Neuronal stem cell (in vitro differentiated cells): ENCODE measurements at regions not wholly inside any gene's neighbourhood (a gene's known extent, or its start where the extent isn't known, plus 50 kb on each side); places are given as distances from the start of the nearest gene placed in this dataset.
A peak's percentile ranks its signal among the peaks of the same experiment; 100 is the strongest.

Experiments used
- DNase-seq: peaks from one replicate; pipeline ENCODE4 v3.0.0-alpha.2; 2013; ENCODE audit warnings: low spot score
- H2AFZ ChIP-seq: one replicate; pipeline ENCODE4 v1.6.1; 2013; ENCODE audit warnings: mild to moderate bottlenecking, low read length, inconsistent platforms
- H2AK5ac ChIP-seq: 2 replicates; pipeline ENCODE4 v1.6.1; 2013; ENCODE audit warnings: low read depth, mild to moderate bottlenecking, inconsistent platforms, low read length, moderate library complexity, mixed read lengths
- H2BK120ac ChIP-seq: 2 replicates; pipeline ENCODE4 v1.6.1; 2013; ENCODE audit warnings: low read depth, mild to moderate bottlenecking, inconsistent platforms, low read length, moderate library complexity, mixed read lengths
- H2BK12ac ChIP-seq: one replicate; pipeline ENCODE4 v1.6.1; 2013; ENCODE audit warnings: low read length, inconsistent platforms
- H2BK15ac ChIP-seq: 2 replicates; pipeline ENCODE4 v1.6.1; 2013; ENCODE audit warnings: mild to moderate bottlenecking, low read length, inconsistent platforms, mixed read lengths
- H2BK5ac ChIP-seq: one replicate; pipeline ENCODE4 v1.6.1; 2013; ENCODE audit warnings: inconsistent platforms, mild to moderate bottlenecking, low read length, moderate library complexity
- H3K14ac ChIP-seq: one replicate; pipeline ENCODE4 v1.6.1; 2013; ENCODE audit warnings: low read length, inconsistent platforms
- H3K18ac ChIP-seq: 2 replicates; pipeline ENCODE4 v1.6.1; 2013; ENCODE audit warnings: low read length, inconsistent platforms
- H3K23ac ChIP-seq: 2 replicates; pipeline ENCODE4 v1.6.1; 2013; ENCODE audit warnings: low read depth, mild to moderate bottlenecking, mixed read lengths, low read length, inconsistent platforms; ENCODE audit not compliant: poor library complexity
- H3K27ac ChIP-seq: replicated peaks from 3 replicates; pipeline ENCODE4 v1.5.1; 2013; ENCODE audit warnings: low read length, inconsistent platforms
- H3K27me3 ChIP-seq, 3 experiments: 2 replicates each; pipeline ENCODE4 v1.6.1; 2013; ENCODE audit warnings: low read length in 3 of 3, mild to moderate bottlenecking in 2 of 3, inconsistent platforms in 1 of 3, low read depth in 1 of 3, mixed read lengths in 1 of 3, moderate library complexity in 1 of 3; ENCODE audit not compliant: control insufficient read depth in 3 of 3, insufficient read depth in 3 of 3
- H3K36me3 ChIP-seq, 2 donors: replicated peaks in 1 of 2; 2 replicates each; pipeline ENCODE4 v1.6.1; 2013; ENCODE audit warnings: low read length in 2 of 2; ENCODE audit not compliant: control insufficient read depth in 2 of 2, insufficient read depth in 2 of 2
- H3K4ac ChIP-seq: 2 replicates; pipeline ENCODE4 v1.6.1; 2013; ENCODE audit warnings: inconsistent platforms, mild to moderate bottlenecking, low read length, moderate library complexity
- H3K4me1 ChIP-seq, 2 donors: 1 replicate in 1 of 2; 2 replicates in 1 of 2; pipeline ENCODE4 v1.6.1; 2013; ENCODE audit warnings: low read length in 2 of 2, low read depth in 1 of 2; ENCODE audit not compliant: control insufficient read depth in 2 of 2, insufficient read depth in 1 of 2
- H3K4me2 ChIP-seq: one replicate; pipeline ENCODE4 v1.6.1; 2013; ENCODE audit warnings: mild to moderate bottlenecking, low read length, inconsistent platforms; ENCODE audit not compliant: insufficient read depth, poor library complexity, severe bottlenecking
- H3K4me3 ChIP-seq, 2 donors: 2 replicates each; pipeline ENCODE4 v1.5.1; 2013; ENCODE audit warnings: low read length in 2 of 2, mild to moderate bottlenecking in 2 of 2, inconsistent platforms in 1 of 2, moderate library complexity in 1 of 2
- H3K79me1 ChIP-seq: one replicate; pipeline ENCODE4 v1.6.1; 2013; ENCODE audit warnings: low read depth, mild to moderate bottlenecking, inconsistent platforms, low read length, moderate library complexity
- H3K9ac ChIP-seq: one replicate; pipeline ENCODE4 v1.6.1; 2013; ENCODE audit warnings: mild to moderate bottlenecking, low read depth, low read length, inconsistent platforms; ENCODE audit not compliant: poor library complexity
- H3K9me3 ChIP-seq, 2 donors: replicated peaks in 1 of 2; 2 replicates each; pipeline versions ENCODE3 to v1.6.1; 2013; ENCODE audit warnings: low read length in 2 of 2, mild to moderate bottlenecking in 2 of 2, inconsistent platforms in 1 of 2, low read depth in 1 of 2, mixed read lengths in 1 of 2, moderate library complexity in 1 of 2; ENCODE audit not compliant: control insufficient read depth in 2 of 2, insufficient read depth in 1 of 2
- H4K8ac ChIP-seq: one replicate; pipeline ENCODE4 v1.6.1; 2013; ENCODE audit warnings: low read depth, mild to moderate bottlenecking, inconsistent platforms, low read length, moderate library complexity
- H4K91ac ChIP-seq: one replicate; pipeline ENCODE4 v1.6.1; 2013; ENCODE audit warnings: low read length, low read depth, mild to moderate bottlenecking, inconsistent platforms; ENCODE audit not compliant: poor library complexity
- WGBS, 2 donors: extraction: QIAGEN DNeasy Blood & Tissue Kit; methylation state at CpG; one replicate each; pipeline ENCODE4 v1.1.7; 2013; ENCODE audit warnings: missing lambda C conversion rate in 2 of 2, mixed read lengths in 1 of 2; ENCODE audit not compliant: insufficient read length in 2 of 2, insufficient replicate concordance in 1 of 2; ENCODE audit errors: extremely low coverage in 2 of 2; 5-methylcytosine and 5-hydroxymethylcytosine counted together

- no peak overlapping the region for H3K4ac ChIP-seq
- H3K36me3 ChIP-seq, result no peaks in the 10 kb centered on the region
- no peak overlapping the region for H3K14ac ChIP-seq
- H2AFZ ChIP-seq, result no peak overlapping the region
- H3K4me3 ChIP-seq, result no peak overlapping the region
- H4K8ac ChIP-seq, result no peak overlapping the region
- no CpG with 5 or more reads among the region's 2 CpGs for WGBS, 2 donors
- H2BK120ac ChIP-seq, result no peak overlapping the region
- no peak overlapping the region for H4K91ac ChIP-seq
- no peak overlapping the region for H2AK5ac ChIP-seq
- H3K18ac ChIP-seq, result no peak overlapping the region
- H3K9ac ChIP-seq, result no peak overlapping the region
- no peaks in the 10 kb centered on the region for H3K27me3 ChIP-seq
- no peak overlapping the region for H2BK12ac ChIP-seq
- no peaks in the 10 kb centered on the region for H3K4me1 ChIP-seq
- no peaks in the 10 kb centered on the region for H3K9me3 ChIP-seq
- H2BK5ac ChIP-seq, result no peak overlapping the region
- H3K4me2 ChIP-seq, result no peak overlapping the region
- H3K79me1 ChIP-seq, result no peaks in the 10 kb centered on the region
- DNase-seq, result no peak
- H2BK15ac ChIP-seq, result no peak overlapping the region
- no peak overlapping the region for H3K23ac ChIP-seq
- H3K27ac ChIP-seq, result no peak overlapping the region
Observed at GRCh38 chr4:65190780-65191179, 479.5 kb downstream of the EPHA5 start.

DNA sequence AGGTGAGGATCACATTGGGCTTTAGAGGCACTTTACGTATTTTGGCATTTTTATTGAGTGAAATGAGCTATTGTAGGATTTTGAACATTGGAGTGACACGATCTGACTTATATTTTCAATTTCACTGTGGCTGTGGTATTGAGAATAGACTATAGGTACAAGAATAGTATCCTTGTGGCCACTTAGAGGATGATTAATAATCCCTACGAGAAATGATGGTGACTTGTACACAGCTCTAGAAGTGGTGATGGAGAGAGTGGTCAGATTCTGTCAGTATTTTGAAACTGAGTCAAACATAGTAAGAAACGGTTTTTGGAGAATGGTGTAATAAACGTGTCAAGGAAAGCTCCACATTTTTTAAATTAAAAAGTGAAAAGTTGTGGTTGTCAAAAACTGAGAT, 494.7 kb downstream of the EPHA5 start:
- Histone ChIP-seq H3K4me2 (no peak overlapping the region), H3K18ac (no peak overlapping the region), H3K9ac (no peak overlapping the region), H3K4me3 (no peak overlapping the region), H3K9me3 (no peaks in the 10 kb centered on the region), H4K8ac (no peak overlapping the region), H3K27ac (no peak overlapping the region), H3K4ac (no peak overlapping the region), H2AFZ (no peak overlapping the region), H3K36me3 (no peaks in the 10 kb centered on the region), H3K79me1 (no peaks in the 10 kb centered on the region), H2BK15ac (no peak overlapping the region), H2BK120ac (no peak overlapping the region), H2AK5ac (no peak overlapping the region), H2BK5ac (no peak overlapping the region), H3K4me1 (no peaks in the 10 kb centered on the region), H3K23ac (no peak overlapping the region), H4K91ac (no peak overlapping the region), H2BK12ac (no peak overlapping the region), H3K27me3 (no peaks in the 10 kb centered on the region), H3K14ac (no peak overlapping the region)
- no CpG with 5 or more reads among the region's 5 CpGs for WGBS, 2 donors
- DNase-seq, result no peak

DNA sequence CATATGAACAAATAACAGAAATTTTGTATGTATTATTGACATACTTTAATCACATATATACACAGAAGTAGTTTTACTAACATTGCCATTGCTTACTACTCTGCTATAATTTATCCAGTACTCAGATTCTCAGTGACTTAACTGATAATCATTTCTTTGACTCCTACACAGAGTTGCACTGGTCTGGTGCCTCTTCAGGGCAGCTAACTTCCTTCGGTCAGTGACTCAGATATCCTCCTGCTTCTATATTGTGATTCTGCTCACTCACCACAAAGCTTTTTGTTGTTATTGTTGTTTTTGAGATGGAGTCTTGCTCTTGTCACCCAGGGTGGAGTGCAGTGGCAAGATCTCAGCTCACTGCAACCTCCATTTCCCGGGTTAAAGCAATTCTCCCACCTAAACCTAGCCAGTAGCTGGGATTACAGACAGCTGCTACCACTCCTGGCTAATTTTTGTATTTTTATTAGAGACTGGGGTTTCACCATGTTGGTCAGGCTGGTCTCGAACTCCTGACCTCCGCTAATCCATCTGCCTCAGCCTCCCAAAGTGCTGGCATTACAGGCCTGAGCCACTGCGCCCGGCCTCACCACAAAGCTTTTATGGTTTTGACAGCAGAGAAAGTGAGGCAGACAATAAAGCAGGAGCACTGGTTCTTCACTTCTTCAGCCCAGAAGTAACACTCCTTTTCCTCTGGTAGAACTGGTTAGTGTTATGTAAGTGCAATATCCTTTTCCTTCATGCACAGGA, 499.3 kb downstream of the EPHA5 start:
- Histone ChIP-seq H3K79me1 (no peaks in the 10 kb centered on the region), H3K4me1 (no peaks in the 10 kb centered on the region), H3K4ac (no peak overlapping the region), H3K36me3 (no peaks in the 10 kb centered on the region), H2BK15ac (no peak overlapping the region), H2AK5ac (no peak overlapping the region), H3K4me3 (no peak overlapping the region), H3K14ac (no peak overlapping the region), H3K9me3 (no peaks in the 10 kb centered on the region), H4K8ac (no peak overlapping the region), H3K27ac (no peak overlapping the region), H2BK5ac (no peak overlapping the region), H3K4me2 (no peak overlapping the region), H3K18ac (no peak overlapping the region), H2AFZ (peak overlapping the region; percentile 72), H4K91ac (no peak overlapping the region), H3K27me3 (no peaks in the 10 kb centered on the region), H3K23ac (no peak overlapping the region), H2BK120ac (no peak overlapping the region), H2BK12ac (no peak overlapping the region), H3K9ac (no peak overlapping the region)
- WGBS, 2 donors, result no CpG with 5 or more reads among the region's 6 CpGs
- DNase-seq, result no peak

DNA sequence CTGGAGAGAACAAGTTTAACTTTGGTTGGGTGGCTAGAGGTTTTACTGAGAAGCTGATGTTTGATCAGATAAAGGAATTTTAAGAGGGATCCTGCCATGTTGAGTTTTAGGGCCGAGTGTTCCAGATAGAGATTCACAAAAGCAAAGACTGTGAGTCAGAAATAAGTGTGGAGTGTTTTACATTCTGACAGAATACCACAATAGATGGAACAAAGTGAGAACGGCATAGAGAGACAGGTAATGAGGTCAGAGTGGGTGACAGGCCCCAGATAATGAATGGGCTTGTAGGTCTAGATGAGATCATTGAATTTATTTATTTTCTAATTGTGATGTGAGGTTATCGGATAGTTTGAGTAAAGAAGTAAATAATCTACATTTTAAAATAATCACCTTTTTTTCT, 502.6 kb downstream of the EPHA5 start:
- H3K27ac ChIP-seq, result no peak overlapping the region
- H4K91ac ChIP-seq, result no peak overlapping the region
- no peak overlapping the region for H3K23ac ChIP-seq
- peak overlapping the region; percentile 37 for H2AFZ ChIP-seq
- no peak overlapping the region for H3K9ac ChIP-seq
- no peaks in the 10 kb centered on the region for H3K36me3 ChIP-seq
- no peak for DNase-seq
- no peak overlapping the region for H3K4me2 ChIP-seq
- H3K9me3 ChIP-seq, result no peaks in the 10 kb centered on the region
- H4K8ac ChIP-seq, result no peak overlapping the region
- H2BK12ac ChIP-seq, result no peak overlapping the region
- no peak overlapping the region for H3K4me3 ChIP-seq
- no peak overlapping the region for H3K4ac ChIP-seq
- no peak overlapping the region for H3K18ac ChIP-seq
- no peak overlapping the region for H2AK5ac ChIP-seq
- no peak overlapping the region for H2BK5ac ChIP-seq
- H3K79me1 ChIP-seq, result no peaks in the 10 kb centered on the region
- no peak overlapping the region for H2BK120ac ChIP-seq
- no peaks in the 10 kb centered on the region for H3K27me3 ChIP-seq
- WGBS, 2 donors, result no CpG with 5 or more reads among the region's 3 CpGs
- no peaks in the 10 kb centered on the region for H3K4me1 ChIP-seq
- H3K14ac ChIP-seq, result no peak overlapping the region
- no peak overlapping the region for H2BK15ac ChIP-seq
